ENCODE measurements at regions not wholly inside any gene's neighbourhood (a gene's known extent, or its start where the extent isn't known, plus 50 kb on each side); places are given as distances from the start of the nearest gene placed in this dataset.

GRCh38 chr7:142540371-142540770 is 208.9 kb upstream of the PRSS1 start:
- TF ChIP-seq CTCF (IDR thresholded peaks at IDR 0.05) = no peak
- TF ChIP-seq POLR2A (IDR thresholded peaks at IDR 0.05) = no peak

Data from tibial nerve (tissue), 3 donors.